ENCODE measurements at regions not wholly inside any gene's neighbourhood (a gene's known extent, or its start where the extent isn't known, plus 50 kb on each side); places are given as distances from the start of the nearest gene placed in this dataset.
"Not testable (repeated sequence)": the region's sequence is repeated elsewhere in the genome, so short reads cannot be mapped to it uniquely, and the experiment has no call there.

DNA sequence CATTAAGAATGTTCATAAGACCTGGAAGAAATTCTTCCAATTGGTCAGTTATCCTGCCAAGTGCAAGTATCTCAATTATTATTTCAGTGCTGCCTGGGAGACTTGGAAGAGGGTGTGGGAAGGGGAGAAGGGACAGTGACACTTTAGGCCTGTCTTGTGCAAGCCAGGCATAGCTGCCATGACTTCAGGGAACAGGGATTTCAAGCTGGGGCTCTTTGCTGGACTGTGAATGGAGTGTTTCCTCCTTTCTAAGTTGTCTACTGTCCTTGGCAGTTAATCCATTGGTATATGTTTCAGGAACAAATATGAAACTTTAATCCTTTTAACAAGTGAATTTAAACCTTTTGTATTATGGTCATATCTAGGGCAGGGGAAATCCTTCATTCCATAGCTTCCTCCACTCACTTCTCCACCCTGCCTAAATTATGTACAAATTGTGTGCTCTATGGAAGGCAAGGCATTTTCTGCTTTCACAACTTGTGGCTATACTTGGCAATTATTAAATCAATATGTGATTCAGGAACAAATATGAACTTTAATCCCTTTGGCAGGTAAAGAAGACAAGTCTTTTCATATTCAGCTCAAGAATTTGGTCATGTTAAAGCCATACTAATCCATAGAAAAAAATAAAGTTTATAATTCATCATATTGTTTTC lies 72.7 kb upstream of the IL33 start:
- ChIA-PET POLR2A (no interaction called here), CTCF (interaction anchor here (2.4 kb wide), 1 partner anchor 163 kb away, joined by 7 read pairs; no protein-coding TSS in a partner anchor)
- Histone ChIP-seq H3K4me1 (ENCODE audit: control insufficient read depth, insufficient read depth, low read length) (no peaks in the 10 kb centered on the region), H3K9me3 (ENCODE audit: control insufficient read depth, insufficient read depth, low read depth, low read length) (no peaks in the 10 kb centered on the region), H3K27ac (ENCODE audit: extremely low read depth, low read depth, low read length) (no peak overlapping the region), H3K36me3 (ENCODE audit: control insufficient read depth in 2 of 2, insufficient read depth in 1 of 2, low read length in 2 of 2) (no peaks in the 10 kb centered on the region), H3K4me3 (ENCODE audit: low read depth, low read length) (no peak overlapping the region)
- no peak for TF ChIP-seq SP7 (tag by site-specific recombination; IDR thresholded peaks at IDR 0.05)
- no peak for TF ChIP-seq BCL11B (tag by site-specific recombination; IDR thresholded peaks at IDR 0.05; ENCODE audit: low read depth)
- TF ChIP-seq OVOL3 (tag by site-specific recombination; IDR thresholded peaks at IDR 0.05), result no peak
- TF ChIP-seq ZFP41 (tag by site-specific recombination; IDR thresholded peaks at IDR 0.05; ENCODE audit: borderline replicate concordance), result no peak

DNA sequence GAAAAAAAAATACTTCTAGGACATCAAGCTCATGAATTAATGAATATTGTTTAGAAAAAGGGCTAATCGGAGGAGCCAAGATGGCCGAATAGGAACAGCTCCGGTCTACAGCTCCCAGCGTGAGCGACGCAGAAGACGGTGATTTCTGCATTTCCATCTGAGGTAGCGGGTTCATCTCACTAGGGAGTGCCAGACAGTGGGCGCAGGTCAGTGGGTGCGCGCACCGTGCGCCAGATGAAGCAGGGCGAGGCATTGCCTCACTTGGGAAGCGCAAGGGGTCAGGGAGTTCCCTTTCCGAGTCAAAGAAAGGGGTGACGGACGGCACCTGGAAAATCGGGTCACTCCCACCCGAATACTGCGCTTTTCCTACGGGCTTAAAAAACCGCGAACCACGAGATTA lies 79.8 kb upstream of the IL33 start:
- H3K9me3 ChIP-seq (ENCODE audit: control insufficient read depth, insufficient read depth, low read depth, low read length); H3K4me3 ChIP-seq (ENCODE audit: low read depth, low read length); H3K27ac ChIP-seq (ENCODE audit: extremely low read depth, low read depth, low read length); H3K4me1 ChIP-seq (ENCODE audit: control insufficient read depth, insufficient read depth, low read length); H3K36me3 ChIP-seq (ENCODE audit: control insufficient read depth in 2 of 2, insufficient read depth in 1 of 2, low read length in 2 of 2); POLR2A ChIA-PET: not testable (repeated sequence)
- CTCF ChIA-PET, result interaction anchor here (1.1 kb wide), 1 partner anchor 29 kb away, joined by 3 read pairs; no protein-coding TSS in a partner anchor

DNA sequence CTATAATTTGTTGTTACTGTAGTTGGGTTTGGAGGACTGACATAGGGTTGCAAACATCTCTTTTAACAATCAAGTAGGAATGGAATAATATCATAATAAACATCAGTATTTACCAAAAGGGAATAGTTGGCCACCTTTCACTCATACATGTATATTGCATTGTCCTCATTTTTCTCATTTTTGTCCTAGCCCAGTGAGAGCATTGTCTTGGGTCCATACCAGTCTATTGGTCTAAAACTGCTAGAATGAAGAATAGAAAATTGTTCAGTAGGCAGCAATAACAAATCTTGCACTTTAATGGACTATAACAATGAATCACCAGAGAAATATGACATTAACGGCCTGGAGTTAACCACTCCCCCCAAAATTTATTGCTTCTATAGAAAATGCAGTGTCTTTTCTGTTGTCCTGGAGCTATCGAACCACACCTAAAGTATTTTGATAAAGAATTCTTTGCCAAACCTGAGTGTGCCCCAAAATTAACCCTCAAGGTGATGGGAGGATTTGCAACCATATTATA lies 80.9 kb upstream of the IL33 start:
- H3K9me3 ChIP-seq (ENCODE audit: control insufficient read depth, insufficient read depth, low read depth, low read length), result no peaks in the 10 kb centered on the region
- POLR2A ChIA-PET, result no interaction called here
- H3K4me3 ChIP-seq (ENCODE audit: low read depth, low read length), result no peak overlapping the region
- no peaks in the 10 kb centered on the region for H3K4me1 ChIP-seq (ENCODE audit: control insufficient read depth, insufficient read depth, low read length)
- no peak overlapping the region for H3K27ac ChIP-seq (ENCODE audit: extremely low read depth, low read depth, low read length)
- no peaks in the 10 kb centered on the region for H3K36me3 ChIP-seq (ENCODE audit: control insufficient read depth in 2 of 2, insufficient read depth in 1 of 2, low read length in 2 of 2)
- CTCF ChIA-PET, result interaction anchor here (1.1 kb wide), 1 partner anchor 28 kb away, joined by 3 read pairs; no protein-coding TSS in a partner anchor
- TF ChIP-seq ZNF473 (tag by site-specific recombination; IDR thresholded peaks at IDR 0.05) (no peak), TCF7L2 (IDR thresholded peaks at IDR 0.05; ENCODE audit: borderline replicate concordance, low read depth, low read length) (no peak), ZNF19 (tag by site-specific recombination; IDR thresholded peaks at IDR 0.05; ENCODE audit: low read depth) (no peak), ZBTB6 (tag by site-specific recombination; IDR thresholded peaks at IDR 0.05) (no peak), MYNN (tag by site-specific recombination; IDR thresholded peaks at IDR 0.05; ENCODE audit: borderline replicate concordance) (no peak), ZNF155 (tag by site-specific recombination; IDR thresholded peaks at IDR 0.05) (no peak)
- TF ChIP-seq, protein P1, sequence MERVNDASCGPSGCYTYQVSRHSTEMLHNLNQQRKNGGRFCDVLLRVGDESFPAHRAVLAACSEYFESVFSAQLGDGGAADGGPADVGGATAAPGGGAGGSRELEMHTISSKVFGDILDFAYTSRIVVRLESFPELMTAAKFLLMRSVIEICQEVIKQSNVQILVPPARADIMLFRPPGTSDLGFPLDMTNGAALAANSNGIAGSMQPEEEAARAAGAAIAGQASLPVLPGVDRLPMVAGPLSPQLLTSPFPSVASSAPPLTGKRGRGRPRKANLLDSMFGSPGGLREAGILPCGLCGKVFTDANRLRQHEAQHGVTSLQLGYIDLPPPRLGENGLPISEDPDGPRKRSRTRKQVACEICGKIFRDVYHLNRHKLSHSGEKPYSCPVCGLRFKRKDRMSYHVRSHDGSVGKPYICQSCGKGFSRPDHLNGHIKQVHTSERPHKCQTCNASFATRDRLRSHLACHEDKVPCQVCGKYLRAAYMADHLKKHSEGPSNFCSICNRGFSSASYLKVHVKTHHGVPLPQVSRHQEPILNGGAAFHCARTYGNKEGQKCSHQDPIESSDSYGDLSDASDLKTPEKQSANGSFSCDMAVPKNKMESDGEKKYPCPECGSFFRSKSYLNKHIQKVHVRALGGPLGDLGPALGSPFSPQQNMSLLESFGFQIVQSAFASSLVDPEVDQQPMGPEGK (tag by site-specific recombination; IDR thresholded peaks at IDR 0.05), result no peak

DNA sequence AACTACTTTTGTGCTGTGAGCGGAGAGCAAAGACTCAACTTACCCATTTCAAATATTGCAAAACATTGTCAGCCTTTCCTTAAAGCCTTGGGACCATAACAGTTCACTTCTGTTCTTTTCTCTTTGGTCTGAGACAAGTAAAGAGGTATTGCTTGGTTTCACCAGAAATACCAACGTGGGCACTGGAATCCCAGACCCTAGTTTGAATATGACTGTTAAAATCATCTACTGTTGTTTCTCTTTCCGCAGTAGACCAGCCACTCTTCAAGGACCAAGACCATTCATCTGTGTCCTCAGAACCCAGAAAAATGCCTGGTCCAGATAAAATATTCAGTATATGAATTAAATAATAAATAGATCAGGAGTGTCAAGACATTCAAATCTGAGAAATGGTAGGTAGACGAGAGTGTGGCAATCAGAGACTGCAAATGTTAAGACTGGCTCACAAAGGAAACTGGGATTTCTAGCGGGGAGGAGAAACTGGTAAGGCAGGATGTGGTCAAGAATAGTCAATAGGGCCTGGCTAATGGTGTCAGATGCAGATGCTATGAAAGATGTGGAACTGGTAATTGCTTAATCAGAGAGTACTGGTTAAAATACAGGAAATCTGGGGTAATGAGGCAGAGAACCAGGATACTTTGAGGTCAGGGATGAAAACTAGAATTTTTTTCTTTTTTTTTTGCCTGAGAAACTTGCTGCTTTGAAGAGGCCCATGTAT lies 82.1 kb upstream of the IL33 start:
- no peaks in the 10 kb centered on the region for H3K9me3 ChIP-seq (ENCODE audit: control insufficient read depth, insufficient read depth, low read depth, low read length)
- no peak overlapping the region for H3K27ac ChIP-seq (ENCODE audit: extremely low read depth, low read depth, low read length)
- POLR2A ChIA-PET, result no interaction called here
- H3K36me3 ChIP-seq (ENCODE audit: control insufficient read depth in 2 of 2, insufficient read depth in 1 of 2, low read length in 2 of 2), result no peaks in the 10 kb centered on the region
- no peak overlapping the region for H3K4me3 ChIP-seq (ENCODE audit: low read depth, low read length)
- CTCF ChIA-PET, result interaction anchor here (0.6 kb wide), 1 partner anchor 746 kb away, joined by 3 read pairs; no protein-coding TSS in a partner anchor
- no peaks in the 10 kb centered on the region for H3K4me1 ChIP-seq (ENCODE audit: control insufficient read depth, insufficient read depth, low read length)
- TF ChIP-seq ZNF280C (tag by site-specific recombination; IDR thresholded peaks at IDR 0.05) (no peak), ZBTB17 (tag by site-specific recombination; IDR thresholded peaks at IDR 0.05) (no peak), ZNF18 (tag by site-specific recombination; IDR thresholded peaks at IDR 0.05) (no peak), ZNF16 (tag by site-specific recombination; IDR thresholded peaks at IDR 0.05; ENCODE audit: low read depth) (no peak), ZFP41 (tag by site-specific recombination; IDR thresholded peaks at IDR 0.05; ENCODE audit: borderline replicate concordance) (no peak)
- TF ChIP-seq, protein P2, sequence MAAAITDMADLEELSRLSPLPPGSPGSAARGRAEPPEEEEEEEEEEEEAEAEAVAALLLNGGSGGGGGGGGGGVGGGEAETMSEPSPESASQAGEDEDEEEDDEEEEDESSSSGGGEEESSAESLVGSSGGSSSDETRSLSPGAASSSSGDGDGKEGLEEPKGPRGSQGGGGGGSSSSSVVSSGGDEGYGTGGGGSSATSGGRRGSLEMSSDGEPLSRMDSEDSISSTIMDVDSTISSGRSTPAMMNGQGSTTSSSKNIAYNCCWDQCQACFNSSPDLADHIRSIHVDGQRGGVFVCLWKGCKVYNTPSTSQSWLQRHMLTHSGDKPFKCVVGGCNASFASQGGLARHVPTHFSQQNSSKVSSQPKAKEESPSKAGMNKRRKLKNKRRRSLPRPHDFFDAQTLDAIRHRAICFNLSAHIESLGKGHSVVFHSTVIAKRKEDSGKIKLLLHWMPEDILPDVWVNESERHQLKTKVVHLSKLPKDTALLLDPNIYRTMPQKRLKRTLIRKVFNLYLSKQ (tag by site-specific recombination; IDR thresholded peaks at IDR 0.05; ENCODE audit: borderline replicate concordance), result no peak
